H9 (cell line): ENCODE measurements at regions not wholly inside any gene's neighbourhood (a gene's known extent, or its start where the extent isn't known, plus 50 kb on each side); places are given as distances from the start of the nearest gene placed in this dataset.
"Not testable (repeated sequence)": the region's sequence is repeated elsewhere in the genome, so short reads cannot be mapped to it uniquely, and the experiment has no call there.

ENCODE experiments used
- DNase-seq: peaks from one replicate; pipeline ENCODE4 v3.0.0-alpha.2; 2017
- H2AFZ ChIP-seq: one replicate; pipeline ENCODE4 v1.6.1; 2013; ENCODE audit warnings: mild to moderate bottlenecking, low read length, control low read depth, moderate library complexity
- H2AK5ac ChIP-seq: 2 replicates; pipeline ENCODE4 v1.6.1; 2013; ENCODE audit warnings: low read length, control low read depth, mixed read lengths; ENCODE audit not compliant: insufficient read length
- H2BK120ac ChIP-seq: one replicate; pipeline ENCODE4 v1.6.1; 2013; ENCODE audit warnings: low read depth, mild to moderate bottlenecking, low read length, control low read depth, inconsistent platforms; ENCODE audit not compliant: poor library complexity, severe bottlenecking
- H2BK12ac ChIP-seq: 2 replicates; pipeline ENCODE4 v1.6.1; 2013; ENCODE audit warnings: low read length, control low read depth, mixed read lengths, low read depth; ENCODE audit not compliant: insufficient read length
- H2BK15ac ChIP-seq: 2 replicates; pipeline ENCODE4 v1.6.1; 2013; ENCODE audit warnings: low read depth, low read length, control low read depth
- H2BK20ac ChIP-seq: one replicate; pipeline ENCODE4 v1.6.1; 2013; ENCODE audit warnings: low read depth, mild to moderate bottlenecking, low read length, control low read depth, inconsistent platforms; ENCODE audit not compliant: poor library complexity, severe bottlenecking
- H2BK5ac ChIP-seq: 2 replicates; pipeline ENCODE4 v1.6.1; 2013; ENCODE audit warnings: low read length, control low read depth, mixed read lengths; ENCODE audit not compliant: insufficient read length
- H3K14ac ChIP-seq: 2 replicates; pipeline ENCODE4 v1.6.1; 2013; ENCODE audit warnings: low read length, control low read depth; ENCODE audit not compliant: insufficient read depth
- H3K18ac ChIP-seq: 2 replicates; pipeline ENCODE4 v1.6.1; 2013; ENCODE audit warnings: low read depth, mild to moderate bottlenecking, mixed read lengths, low read length, control low read depth; ENCODE audit not compliant: insufficient read length
- H3K23ac ChIP-seq: 2 replicates; pipeline ENCODE4 v1.6.1; 2013; ENCODE audit warnings: low read length, control low read depth, mixed read lengths, low read depth; ENCODE audit not compliant: insufficient read length
- H3K23me2 ChIP-seq: 2 replicates; pipeline ENCODE4 v1.6.1; 2013; ENCODE audit warnings: low read depth, mild to moderate bottlenecking, mixed read lengths, low read length, control low read depth; ENCODE audit not compliant: insufficient read length, poor library complexity, severe bottlenecking
- H3K27ac ChIP-seq: 2 replicates; pipeline ENCODE4 v1.5.1; 2013; ENCODE audit warnings: low read length, control low read depth, mixed read lengths, low read depth; ENCODE audit not compliant: insufficient read length
- H3K27me3 ChIP-seq: 2 replicates; pipeline ENCODE4 v1.6.1; 2013; ENCODE audit warnings: low read length, control low read depth, inconsistent platforms; ENCODE audit not compliant: insufficient read depth
- H3K4ac ChIP-seq: 2 replicates; pipeline ENCODE4 v1.6.1; 2013; ENCODE audit warnings: low read depth, mild to moderate bottlenecking, control low read depth, inconsistent platforms, low read length, moderate library complexity
- H3K4me1 ChIP-seq: 2 replicates; pipeline ENCODE4 v1.6.1; 2013; ENCODE audit warnings: low read length, control low read depth, inconsistent platforms; ENCODE audit not compliant: insufficient read depth
- H3K4me2 ChIP-seq: 2 replicates; pipeline ENCODE4 v1.6.1; 2013; ENCODE audit warnings: low read length, control low read depth, mixed read lengths; ENCODE audit not compliant: insufficient read length, insufficient read depth
- H3K56ac ChIP-seq: 2 replicates; pipeline ENCODE4 v1.6.1; 2013; ENCODE audit warnings: low read depth, mild to moderate bottlenecking, mixed read lengths, low read length, control low read depth; ENCODE audit not compliant: insufficient read length
- H3K79me1 ChIP-seq: 2 replicates; pipeline ENCODE4 v1.6.1; 2013; ENCODE audit warnings: low read depth, mild to moderate bottlenecking, moderate library complexity, low read length, control low read depth, inconsistent platforms; ENCODE audit not compliant: insufficient read depth, poor library complexity, severe bottlenecking
- H3K79me2 ChIP-seq: 2 replicates; pipeline ENCODE4 v1.6.1; 2013; ENCODE audit warnings: low read length, control low read depth, inconsistent platforms; ENCODE audit not compliant: insufficient read depth
- H3K9ac ChIP-seq: 2 replicates; pipeline ENCODE4 v1.6.1; 2013; ENCODE audit warnings: low read length, control low read depth, mixed read lengths; ENCODE audit not compliant: insufficient read length; ENCODE audit errors: extremely low read depth
- H3K9me3 ChIP-seq: one replicate; pipeline ENCODE4 v1.6.1; 2013; ENCODE audit warnings: low read depth, low read length, inconsistent platforms; ENCODE audit not compliant: control insufficient read depth
- H3T11ph ChIP-seq: one replicate; pipeline ENCODE4 v1.6.1; 2013; ENCODE audit warnings: mild to moderate bottlenecking, low read length, control low read depth, inconsistent platforms
- H4K20me1 ChIP-seq: one replicate; pipeline ENCODE4 v1.6.1; 2013; ENCODE audit not compliant: control insufficient read depth, insufficient read length, insufficient read depth
- H4K5ac ChIP-seq: 2 replicates; pipeline ENCODE4 v1.6.1; 2013; ENCODE audit warnings: low read depth, mild to moderate bottlenecking, mixed read lengths, low read length, control low read depth; ENCODE audit not compliant: insufficient read length
- H4K8ac ChIP-seq: replicated peaks from 2 replicates; pipeline ENCODE4 v1.6.1; 2013; ENCODE audit warnings: low read length, control low read depth, mixed read lengths, low read depth; ENCODE audit not compliant: insufficient read length
- H4K91ac ChIP-seq: 2 replicates; pipeline ENCODE4 v1.6.1; 2013; ENCODE audit warnings: low read depth, mild to moderate bottlenecking, moderate library complexity, mixed read lengths, low read length, control low read depth; ENCODE audit not compliant: insufficient read length
- H3K27ac Mint-ChIP-seq, 3 experiments: 2 replicates in 2 of 3; 3 replicates in 1 of 3; pipeline ENCODE4 v1.8.0; 2020 to 2021; ENCODE audit warnings: mixed read lengths in 3 of 3, mild to moderate bottlenecking in 1 of 3, moderate library complexity in 1 of 3
- H3K27me3 Mint-ChIP-seq: 2 replicates; pipeline ENCODE4 v1.8.0; 2021; ENCODE audit warnings: low read depth, mild to moderate bottlenecking, moderate library complexity, mixed read lengths
- H3K36me3 Mint-ChIP-seq, 3 experiments: 2 replicates in 2 of 3; 3 replicates in 1 of 3; pipeline ENCODE4 v1.8.0; 2020 to 2021; ENCODE audit warnings: low read depth in 3 of 3, mixed read lengths in 3 of 3; ENCODE audit not compliant: insufficient read depth in 1 of 3
- H3K4me1 Mint-ChIP-seq, 2 experiments: 2 replicates each; pipeline ENCODE4 v1.8.0; 2020; ENCODE audit warnings: mixed read lengths in 2 of 2
- H3K4me3 Mint-ChIP-seq, 2 experiments: 2 replicates in 1 of 2; 3 replicates in 1 of 2; pipeline ENCODE4 v1.8.0; 2020 to 2021; ENCODE audit warnings: mild to moderate bottlenecking in 2 of 2, mixed read lengths in 2 of 2, moderate library complexity in 1 of 2
- H3K9me3 Mint-ChIP-seq, 2 experiments: 2 replicates in 1 of 2; 3 replicates in 1 of 2; pipeline ENCODE4 v1.8.0; 2020; ENCODE audit warnings: mild to moderate bottlenecking in 2 of 2, mixed read lengths in 2 of 2, moderate library complexity in 1 of 2
- WGBS: extraction: QIAGEN DNeasy Blood & Tissue Kit; methylation state at CpG from one replicate; pipeline ENCODE4 v1.1.7; 2013; ENCODE audit warnings: missing lambda C conversion rate, low lambda C conversion rate, mixed read lengths; ENCODE audit not compliant: insufficient read length; ENCODE audit errors: extremely low coverage; 5-methylcytosine and 5-hydroxymethylcytosine counted together
- TF ChIP-seq, protein P1 (sequence below): fragments of 200-600 bp; sonication (generic); conservative IDR thresholded peaks from 3 replicates; pipeline ENCODE4 v1.8.0; 2021; ENCODE audit warnings: antibody characterized with exemption, mild to moderate bottlenecking

DNA sequence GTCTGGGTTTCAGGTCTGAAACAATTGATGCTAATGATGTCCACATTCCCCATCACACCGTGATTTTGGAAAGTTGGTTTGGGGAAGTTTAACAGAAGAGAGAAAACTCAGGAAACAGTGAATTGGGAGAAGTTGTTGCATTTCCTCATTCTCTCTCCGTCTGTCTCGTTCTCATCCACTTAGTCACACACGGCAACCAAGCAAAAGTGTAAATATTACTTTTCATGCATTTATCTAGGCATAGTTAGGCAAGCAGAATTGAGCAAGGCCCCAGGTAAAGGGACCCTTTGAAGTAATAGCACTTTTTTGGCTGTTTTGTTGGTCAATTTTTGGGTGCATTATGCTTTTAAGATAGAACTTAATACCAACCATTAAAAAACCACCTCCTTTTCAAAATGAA is 137.0 kb upstream of the SULF2 start:
- Histone ChIP-seq H4K8ac (no peak overlapping the region), H3K56ac (no peak overlapping the region), H2AK5ac (no peak overlapping the region), H2BK12ac (no peak overlapping the region), H4K5ac (no peak overlapping the region), H3K79me1 (no peaks in the 10 kb centered on the region), H2BK5ac (no peak overlapping the region), H3K4me2 (no peak overlapping the region), H3K27ac (no peak overlapping the region), H3T11ph (no peak overlapping the region), H2AFZ (no peak overlapping the region), H2BK15ac (no peak overlapping the region), H3K9me3 (no peaks in the 10 kb centered on the region), H2BK120ac (no peak overlapping the region), H3K14ac (no peak overlapping the region), H3K18ac (no peak overlapping the region), H2BK20ac (no peak overlapping the region), H3K23me2 (no peaks in the 10 kb centered on the region), H3K27me3 (no peaks in the 10 kb centered on the region), H3K4ac (no peak overlapping the region), H3K79me2 (no peaks in the 10 kb centered on the region), H3K4me1 (no peaks in the 10 kb centered on the region), H3K23ac (no peak overlapping the region), H4K20me1 (no peaks in the 10 kb centered on the region), H3K9ac (no peak overlapping the region), H4K91ac (no peak overlapping the region)
- Mint-ChIP-seq H3K27me3 (peaks cover 3% of the 10 kb centered on the region; the same call in 1 of the 2 replicates), H3K9me3 (peaks cover 15 to 16% of the 10 kb centered on the region in 2 experiments), H3K4me3 (no peak overlapping the region), H3K36me3 (peaks cover 6 to 11% (median 7%) of the 10 kb centered on the region in 3 experiments; a peak in 6 of 7 replicates), H3K4me1 (0 out of 4 replicates have a peak, but pooled peaks cover 0 to 2% of the 10 kb centered on the region in 2 experiments), H3K27ac (no peak overlapping the region)
- DNase-seq: no peak
- TF ChIP-seq, protein P1, sequence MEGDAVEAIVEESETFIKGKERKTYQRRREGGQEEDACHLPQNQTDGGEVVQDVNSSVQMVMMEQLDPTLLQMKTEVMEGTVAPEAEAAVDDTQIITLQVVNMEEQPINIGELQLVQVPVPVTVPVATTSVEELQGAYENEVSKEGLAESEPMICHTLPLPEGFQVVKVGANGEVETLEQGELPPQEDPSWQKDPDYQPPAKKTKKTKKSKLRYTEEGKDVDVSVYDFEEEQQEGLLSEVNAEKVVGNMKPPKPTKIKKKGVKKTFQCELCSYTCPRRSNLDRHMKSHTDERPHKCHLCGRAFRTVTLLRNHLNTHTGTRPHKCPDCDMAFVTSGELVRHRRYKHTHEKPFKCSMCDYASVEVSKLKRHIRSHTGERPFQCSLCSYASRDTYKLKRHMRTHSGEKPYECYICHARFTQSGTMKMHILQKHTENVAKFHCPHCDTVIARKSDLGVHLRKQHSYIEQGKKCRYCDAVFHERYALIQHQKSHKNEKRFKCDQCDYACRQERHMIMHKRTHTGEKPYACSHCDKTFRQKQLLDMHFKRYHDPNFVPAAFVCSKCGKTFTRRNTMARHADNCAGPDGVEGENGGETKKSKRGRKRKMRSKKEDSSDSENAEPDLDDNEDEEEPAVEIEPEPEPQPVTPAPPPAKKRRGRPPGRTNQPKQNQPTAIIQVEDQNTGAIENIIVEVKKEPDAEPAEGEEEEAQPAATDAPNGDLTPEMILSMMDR: no peak
- no CpG with 5 or more reads among the region's 4 CpGs for WGBS

DNA sequence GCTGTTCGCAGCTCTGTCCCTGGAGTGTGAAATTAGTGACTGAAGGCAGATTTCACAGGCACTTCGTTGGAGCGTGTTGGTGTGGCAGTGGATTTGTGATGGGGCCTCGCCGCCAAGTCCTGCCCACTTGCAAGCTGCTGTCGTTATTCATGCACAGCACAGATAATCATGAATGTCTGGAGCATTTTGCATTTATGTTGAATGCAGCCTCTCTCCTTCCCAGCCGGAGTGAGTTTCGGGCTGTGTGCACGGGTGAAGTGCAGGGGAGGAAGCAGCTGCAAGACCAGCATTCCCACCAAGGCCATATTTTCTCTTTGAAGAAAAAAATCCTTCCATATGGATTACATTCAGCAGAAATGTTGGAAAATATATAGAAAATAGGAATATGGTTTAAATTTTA is 136.5 kb upstream of the SULF2 start:
- not testable (repeated sequence) for H3T11ph ChIP-seq, H2BK15ac ChIP-seq, DNase-seq, H3K4me1 Mint-ChIP-seq, H3K9ac ChIP-seq, H3K79me2 ChIP-seq, H3K23me2 ChIP-seq, H3K27me3 Mint-ChIP-seq, H3K4ac ChIP-seq, H2BK20ac ChIP-seq, H3K9me3 ChIP-seq, H2BK5ac ChIP-seq, H4K20me1 ChIP-seq, H3K79me1 ChIP-seq, H2BK12ac ChIP-seq, H3K4me1 ChIP-seq, H2BK120ac ChIP-seq, H4K91ac ChIP-seq, H4K5ac ChIP-seq, H3K4me3 Mint-ChIP-seq, H4K8ac ChIP-seq, H3K27ac Mint-ChIP-seq, H3K4me2 ChIP-seq, H3K23ac ChIP-seq, H2AK5ac ChIP-seq, H3K27ac ChIP-seq, H3K56ac ChIP-seq, H3K18ac ChIP-seq, H3K27me3 ChIP-seq, H2AFZ ChIP-seq, H3K14ac ChIP-seq
- H3K36me3 Mint-ChIP-seq: peaks cover 10 to 15% (median 11%) of the 10 kb centered on the region in 3 experiments
- peaks cover 19 to 20% of the 10 kb centered on the region in 2 experiments for H3K9me3 Mint-ChIP-seq
- no CpG with 5 or more reads among the region's 9 CpGs for WGBS
